HEK293T (cell line): ENCODE measurements at regions not wholly inside any gene's neighbourhood (a gene's known extent, or its start where the extent isn't known, plus 50 kb on each side); places are given as distances from the start of the nearest gene placed in this dataset.

Source experiments
- ARNT ChIP-seq: fragments of 450-650 bp; IDR thresholded peaks from 2 replicates; pipeline ENCODE4 v1.6.1; 2017; ENCODE audit warnings: mild to moderate bottlenecking
- CTBP1 ChIP-seq: fragments of 450-650 bp; IDR thresholded peaks from 2 replicates; pipeline ENCODE4 v1.6.1; 2016; ENCODE audit warnings: borderline replicate concordance
- ELF4 ChIP-seq: fragments of 450-650 bp; IDR thresholded peaks from 2 replicates; pipeline ENCODE4 v1.6.1; 2017; ENCODE audit warnings: antibody characterized with exemption
- FOXK2 ChIP-seq: fragments of 450-650 bp; IDR thresholded peaks from 2 replicates; pipeline ENCODE4 v1.6.1; 2016; ENCODE audit warnings: mild to moderate bottlenecking
- FOXM1 ChIP-seq: fragments of 450-650 bp; IDR thresholded peaks from 2 replicates; pipeline ENCODE4 v1.6.1; 2017; ENCODE audit warnings: mild to moderate bottlenecking, borderline replicate concordance
- HDGF ChIP-seq: fragments of 450-650 bp; IDR thresholded peaks from 2 replicates; pipeline ENCODE4 v1.6.1; 2017; ENCODE audit warnings: antibody characterized with exemption, borderline replicate concordance
- L3MBTL2 ChIP-seq: fragments of 450-650 bp; conservative IDR thresholded peaks from 2 replicates; pipeline ENCODE4 v1.6.1; 2016; ENCODE audit warnings: mild to moderate bottlenecking
- NFRKB ChIP-seq: fragments of 450-650 bp; IDR thresholded peaks from 2 replicates; pipeline ENCODE4 v1.6.1; 2016; ENCODE audit warnings: mild to moderate bottlenecking, moderate library complexity
- SP1 ChIP-seq: fragments of 450-650 bp; IDR thresholded peaks from 2 replicates; pipeline ENCODE4 v1.6.1; 2017
- SUZ12 ChIP-seq: fragments of 450-650 bp; IDR thresholded peaks from 2 replicates; pipeline ENCODE4 v1.6.1; 2016; ENCODE audit warnings: mild to moderate bottlenecking
- ZNF384 ChIP-seq: fragments of 450-650 bp; IDR thresholded peaks from 2 replicates; pipeline ENCODE4 v1.6.1; 2016
- TF ChIP-seq, protein P1 (sequence below): fragments of 450-650 bp; IDR thresholded peaks from 2 replicates; pipeline ENCODE4 v1.6.1; 2016

DNA sequence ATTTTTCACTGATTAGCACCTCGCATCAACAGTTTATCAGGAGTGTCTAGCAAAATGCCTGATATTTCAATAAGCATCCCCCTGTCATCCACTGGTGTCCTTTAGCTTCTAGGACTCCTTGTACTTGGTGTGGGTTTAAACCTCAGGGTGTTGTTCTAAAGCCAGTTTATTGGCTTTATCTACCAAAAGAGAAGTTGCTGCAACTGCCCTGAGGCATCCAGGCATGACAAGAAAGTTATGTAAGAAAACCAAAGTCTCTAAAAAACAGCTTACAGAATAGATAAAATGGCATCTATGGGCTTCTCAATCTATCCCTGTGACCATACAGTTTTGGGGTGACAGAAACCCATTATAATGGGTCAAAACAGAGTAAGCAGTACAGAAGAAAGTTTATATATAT, 120.3 kb upstream of the ZNF91 start:
- TF ChIP-seq ARNT: no peak
- TF ChIP-seq ZNF384: no peak
- no peak for TF ChIP-seq FOXM1
- TF ChIP-seq CTBP1: no peak
- TF ChIP-seq FOXK2: no peak
- no peak for TF ChIP-seq SUZ12
- TF ChIP-seq HDGF: no peak
- TF ChIP-seq SP1: no peak
- TF ChIP-seq, protein P1, sequence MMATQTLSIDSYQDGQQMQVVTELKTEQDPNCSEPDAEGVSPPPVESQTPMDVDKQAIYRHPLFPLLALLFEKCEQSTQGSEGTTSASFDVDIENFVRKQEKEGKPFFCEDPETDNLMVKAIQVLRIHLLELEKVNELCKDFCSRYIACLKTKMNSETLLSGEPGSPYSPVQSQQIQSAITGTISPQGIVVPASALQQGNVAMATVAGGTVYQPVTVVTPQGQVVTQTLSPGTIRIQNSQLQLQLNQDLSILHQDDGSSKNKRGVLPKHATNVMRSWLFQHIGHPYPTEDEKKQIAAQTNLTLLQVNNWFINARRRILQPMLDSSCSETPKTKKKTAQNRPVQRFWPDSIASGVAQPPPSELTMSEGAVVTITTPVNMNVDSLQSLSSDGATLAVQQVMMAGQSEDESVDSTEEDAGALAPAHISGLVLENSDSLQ: no peak
- no peak for TF ChIP-seq NFRKB
- TF ChIP-seq ELF4: no peak
- no peak for TF ChIP-seq L3MBTL2
